Activated naive CD8-positive, alpha-beta T cell treated with anti-CD3 and anti-CD28 coated beads, Interleukin-2, amount 50 U/mL, for 16 hours (primary cell): ENCODE measurements at regions not wholly inside any gene's neighbourhood (a gene's known extent, or its start where the extent isn't known, plus 50 kb on each side); places are given as distances from the start of the nearest gene placed in this dataset.

Experiments used
- DNase-seq: peaks from one replicate; pipeline ENCODE4 v3.0.0-alpha.2; 2020; ENCODE audit warnings: low read depth, low spot score

- DNase-seq: no peak
Observed at GRCh38 chr14:101120641-101121507, 217.4 kb upstream of the RTL1 start.

DNA sequence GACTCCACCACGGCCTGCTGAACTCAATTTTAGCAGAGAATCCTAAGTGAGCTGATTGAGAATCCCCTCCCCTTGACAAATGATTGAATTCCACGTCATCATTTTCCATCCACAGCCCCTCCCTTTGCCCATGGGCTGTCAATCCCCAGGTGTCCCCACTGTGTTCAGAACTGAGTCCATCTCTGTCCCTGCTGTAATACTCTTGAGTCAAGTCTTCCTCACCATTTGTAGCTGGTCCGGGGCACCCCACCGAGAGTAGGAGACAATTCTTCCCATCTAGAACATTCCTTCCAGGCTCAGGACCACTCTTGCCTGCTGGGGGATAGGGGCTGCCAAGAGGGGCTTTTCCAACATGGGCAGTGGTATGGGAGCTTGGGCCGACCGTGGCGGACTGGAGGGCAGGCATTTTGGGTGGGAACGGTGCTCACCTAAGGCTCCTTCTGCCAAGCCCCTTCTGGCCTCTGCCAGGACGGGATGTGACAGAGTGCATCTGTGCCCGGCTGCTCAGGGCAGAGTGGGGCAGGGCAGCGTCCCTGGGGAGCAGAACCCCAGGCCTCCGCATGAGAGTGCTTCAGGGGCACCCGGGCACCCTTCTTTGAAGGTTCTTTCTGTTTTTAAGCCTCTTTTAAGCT, 218.1 kb upstream of the RTL1 start:
- no peak for DNase-seq

DNA sequence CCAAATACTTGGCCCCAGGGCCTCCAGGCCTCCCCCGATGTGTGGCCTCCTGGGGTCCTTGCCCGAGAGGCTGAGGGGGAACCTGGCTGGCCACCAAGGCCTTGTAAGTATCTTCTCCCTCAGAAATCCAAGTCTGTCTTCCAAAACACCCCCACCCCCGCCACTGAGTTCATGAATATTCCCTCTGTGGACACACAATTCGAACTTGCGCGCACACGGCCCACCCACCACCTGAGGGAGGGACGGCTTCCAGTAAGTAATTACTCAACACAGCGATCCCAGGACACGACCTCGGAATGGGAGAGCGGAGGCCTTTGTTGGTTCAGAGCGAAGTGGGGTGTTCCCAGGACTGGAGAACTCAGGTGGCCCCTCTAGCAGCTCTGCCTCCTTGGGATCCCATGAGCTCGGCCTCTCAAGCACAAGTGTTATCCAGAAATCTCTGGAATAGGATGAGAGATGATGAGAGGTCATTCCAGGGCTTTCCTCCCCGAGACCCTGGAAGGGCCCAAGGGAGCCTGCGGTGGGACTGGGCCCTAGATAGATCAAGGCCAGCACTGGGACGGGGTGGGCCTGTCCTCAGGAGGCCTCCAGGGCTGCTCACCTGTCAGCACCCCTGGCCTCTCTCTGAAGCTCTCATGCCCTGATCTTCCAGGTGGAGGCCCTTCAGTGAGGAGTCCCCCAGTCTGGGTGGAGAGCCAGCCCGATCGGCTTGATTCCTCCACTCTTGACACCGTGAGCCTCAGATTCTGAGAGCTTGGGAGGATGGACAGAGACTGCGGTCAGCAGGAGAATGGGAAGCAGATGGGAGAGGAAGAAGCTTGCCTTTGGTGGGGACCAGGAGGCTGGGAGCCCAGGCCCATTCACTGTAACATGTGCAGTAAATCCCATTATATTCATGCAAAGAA, 219.0 kb upstream of the RTL1 start:
- no peak for DNase-seq

DNA sequence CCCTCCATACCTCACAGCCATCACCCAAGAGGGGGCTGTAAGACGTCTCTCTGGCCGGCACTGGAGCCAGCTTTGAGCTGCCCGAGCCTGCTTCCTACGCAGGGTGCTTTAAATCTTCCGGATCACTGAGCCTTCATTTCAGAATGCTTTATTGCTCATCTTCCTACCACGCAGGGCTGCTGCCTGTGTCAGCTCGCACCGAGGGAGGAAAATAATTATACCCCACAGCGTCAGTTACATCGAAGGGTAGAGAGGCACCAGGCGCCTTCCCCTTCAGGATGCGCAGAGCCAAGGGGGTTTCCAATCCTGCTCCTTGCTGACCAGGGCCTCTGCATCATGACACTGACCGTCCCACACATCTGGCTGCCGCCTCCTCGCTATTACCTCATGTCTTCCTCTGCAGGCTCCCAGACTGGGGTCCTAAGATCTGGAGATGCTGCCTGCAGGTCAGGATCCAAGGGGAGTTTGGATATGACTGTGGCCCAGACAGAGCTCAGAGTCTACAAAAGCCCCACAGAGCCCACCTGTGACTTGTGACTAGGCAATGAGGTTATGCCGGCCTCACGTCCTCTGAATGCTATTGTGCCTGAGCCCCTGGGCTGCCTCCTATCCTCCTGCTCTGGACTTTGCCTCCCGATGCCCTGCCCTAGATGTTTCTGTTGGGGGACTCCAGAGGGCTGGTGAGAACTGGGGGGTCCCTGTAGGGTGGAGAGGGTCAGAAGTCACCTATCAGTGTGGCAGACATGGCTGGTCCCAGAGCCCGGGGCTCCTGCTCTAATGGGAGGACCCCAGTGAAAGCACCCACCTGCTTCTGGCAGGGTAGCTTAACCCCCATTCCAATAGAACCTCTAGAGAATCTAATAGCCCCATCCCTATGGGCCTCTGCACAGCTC, 220.3 kb upstream of the RTL1 start:
- DNase-seq: no peak

- DNase-seq: no peak
Observed at GRCh38 chr14:101124815-101125214, 221.3 kb upstream of the RTL1 start.

GRCh38 chr14:101125313-101125712, 221.8 kb upstream of the RTL1 start:
- DNase-seq: no peak

DNA sequence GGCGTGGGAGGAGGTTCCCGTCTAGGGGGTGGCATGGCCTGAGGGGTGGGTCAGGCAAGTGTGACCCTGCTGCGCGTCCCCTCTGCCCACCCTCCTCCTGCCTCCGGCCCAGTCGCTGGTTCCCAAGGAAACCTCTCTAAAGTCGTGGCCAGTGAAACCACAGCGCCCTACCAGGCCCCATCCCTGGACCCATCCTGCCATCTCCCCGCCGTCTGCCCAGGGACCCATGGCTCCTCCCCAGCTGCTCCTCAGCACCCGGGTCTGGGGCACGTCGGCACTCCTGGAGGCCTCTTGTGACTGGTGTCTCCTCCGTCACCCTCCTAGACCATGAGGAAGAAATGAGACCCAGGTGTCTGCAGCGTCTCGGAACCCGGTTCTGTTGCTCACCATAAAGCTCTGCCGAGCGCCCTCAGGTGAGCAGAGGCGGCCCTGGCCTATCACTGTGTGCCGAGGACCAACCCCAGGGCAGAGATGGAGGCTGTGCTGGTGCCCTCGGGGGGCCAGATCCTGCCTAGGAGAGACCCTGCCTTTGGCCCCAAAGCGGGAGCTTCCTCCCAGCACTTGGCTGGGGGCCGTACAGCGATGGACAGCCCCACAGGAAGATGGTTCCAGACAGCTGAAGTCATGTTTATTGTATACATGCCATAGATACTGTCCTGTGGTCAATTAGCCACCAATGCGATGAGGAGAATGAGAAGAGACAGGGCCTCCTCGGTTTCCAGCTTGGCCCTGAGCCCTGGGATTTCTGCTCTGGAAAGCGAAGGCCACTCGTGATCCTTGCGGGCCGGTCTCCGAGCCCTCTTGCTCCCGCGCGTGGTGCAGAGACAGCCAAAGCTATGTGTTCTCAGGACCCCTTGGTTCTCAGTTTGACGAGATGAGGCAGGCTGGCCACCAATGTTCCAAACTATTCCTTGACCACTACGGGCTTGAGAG, 222.5 kb upstream of the RTL1 start:
- no peak for DNase-seq

DNA sequence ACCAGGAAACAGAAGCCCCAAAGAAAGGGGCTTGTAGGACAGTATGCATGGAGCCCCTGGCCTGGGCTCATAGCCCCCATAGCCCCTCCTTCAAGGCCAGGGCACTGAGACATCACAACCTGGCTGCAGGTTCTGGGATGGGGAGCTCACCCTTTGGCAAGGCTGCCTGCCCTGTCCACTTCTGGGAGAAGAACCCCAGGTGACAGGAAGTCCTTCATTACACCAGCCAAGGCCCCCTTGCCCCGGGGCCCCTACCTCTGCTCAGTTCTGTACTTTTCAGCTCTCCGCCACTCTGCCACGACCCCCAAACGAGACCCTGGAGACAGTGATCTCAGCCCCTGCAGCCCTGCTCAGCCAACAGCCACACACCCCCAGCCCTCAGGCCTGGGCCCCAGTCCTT, 223.2 kb upstream of the RTL1 start:
- no peak for DNase-seq

GRCh38 chr14:101127224-101127623, 223.7 kb upstream of the RTL1 start:
- DNase-seq: no peak

DNA sequence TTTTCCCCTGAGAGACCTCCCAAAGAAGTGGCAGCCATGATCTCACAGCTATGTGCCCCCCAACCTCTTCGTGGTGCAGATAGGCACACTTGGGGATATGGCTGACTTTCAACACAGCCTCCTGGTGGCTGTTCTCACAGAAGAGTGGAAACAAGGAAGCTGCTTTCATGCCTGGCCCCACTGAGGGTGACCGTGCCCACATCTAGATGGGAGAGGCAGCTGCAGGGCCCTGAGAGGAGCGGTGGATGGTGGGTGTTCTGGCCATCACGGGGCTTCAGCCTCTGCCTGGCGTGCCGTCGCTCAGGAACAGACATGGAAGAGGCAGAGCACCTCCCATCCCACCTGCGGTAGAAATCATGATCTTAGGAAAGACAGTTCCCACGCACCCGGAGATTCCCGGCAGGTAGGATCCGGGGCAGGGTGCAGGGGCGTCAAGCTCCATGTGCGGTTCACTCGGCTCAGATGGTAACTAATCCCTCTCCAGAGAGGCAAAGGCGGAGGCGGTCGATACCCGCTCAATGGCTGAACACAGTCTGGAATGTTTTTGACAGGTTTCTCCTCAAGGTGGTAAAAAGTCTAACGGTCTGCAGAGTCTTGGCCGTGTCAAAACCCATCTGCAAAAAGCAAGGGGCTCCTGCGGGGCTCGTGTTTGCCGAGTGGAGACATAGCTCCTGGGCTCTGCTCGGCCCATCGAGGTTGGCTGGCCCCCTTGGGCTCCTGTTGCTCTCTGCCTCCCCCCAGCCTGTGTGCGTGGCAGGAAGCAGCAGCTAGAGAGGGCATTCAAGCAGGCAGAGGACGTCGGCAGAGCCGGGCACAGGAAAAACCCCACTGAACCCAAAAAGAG, 225.2 kb upstream of the RTL1 start:
- DNase-seq: no peak

DNA sequence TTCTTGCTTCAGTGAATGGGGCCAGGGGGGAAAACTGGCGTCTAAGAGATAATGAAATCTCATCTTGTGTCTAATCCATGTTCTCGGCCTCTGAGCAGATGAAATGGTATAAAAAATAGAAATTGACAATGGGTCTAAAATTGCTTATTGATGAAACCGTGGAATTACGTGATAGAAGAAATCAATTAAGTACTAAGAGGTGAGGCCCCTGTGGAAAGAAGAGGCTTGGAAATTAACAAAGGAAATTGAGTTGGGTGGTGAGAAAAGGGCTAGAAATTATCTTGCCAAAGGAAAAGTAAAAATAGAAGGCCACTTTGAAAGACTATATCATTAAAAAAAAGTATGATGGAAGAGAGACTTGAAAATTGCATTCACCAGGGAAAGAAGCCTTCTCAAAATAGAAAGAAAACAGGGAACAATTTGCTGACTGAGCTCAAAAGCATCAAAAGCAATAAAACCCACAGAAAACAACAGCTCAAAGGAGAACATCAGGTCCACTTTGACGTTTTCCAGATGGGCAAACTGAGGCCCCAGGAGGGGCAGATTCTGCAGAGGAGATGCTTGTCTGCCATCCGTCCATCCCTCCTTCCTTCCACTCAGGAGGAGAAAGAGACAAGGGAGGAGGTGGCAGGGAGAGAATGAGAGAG, 226.1 kb upstream of the RTL1 start:
- no peak for DNase-seq

DNA sequence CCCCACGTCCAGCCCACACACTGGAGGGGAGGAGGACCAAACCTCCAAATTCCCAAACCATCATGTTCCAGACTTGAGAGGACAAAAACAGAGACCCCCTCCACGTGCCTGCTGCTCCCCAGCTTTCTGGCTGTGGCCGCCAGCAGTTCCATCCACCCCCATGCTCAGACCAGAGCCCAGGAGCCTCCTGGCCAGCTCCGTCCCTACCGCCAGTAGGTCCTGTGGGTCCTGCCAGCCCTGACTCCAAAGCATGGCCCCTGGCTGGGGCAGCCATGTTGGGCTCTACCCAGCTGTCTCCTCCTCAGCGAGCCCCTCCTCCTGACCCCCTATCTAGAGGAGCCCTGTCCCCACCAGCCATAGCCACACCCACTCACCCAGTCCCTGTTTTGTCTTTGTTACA, 227.3 kb upstream of the RTL1 start:
- no peak for DNase-seq

DNA sequence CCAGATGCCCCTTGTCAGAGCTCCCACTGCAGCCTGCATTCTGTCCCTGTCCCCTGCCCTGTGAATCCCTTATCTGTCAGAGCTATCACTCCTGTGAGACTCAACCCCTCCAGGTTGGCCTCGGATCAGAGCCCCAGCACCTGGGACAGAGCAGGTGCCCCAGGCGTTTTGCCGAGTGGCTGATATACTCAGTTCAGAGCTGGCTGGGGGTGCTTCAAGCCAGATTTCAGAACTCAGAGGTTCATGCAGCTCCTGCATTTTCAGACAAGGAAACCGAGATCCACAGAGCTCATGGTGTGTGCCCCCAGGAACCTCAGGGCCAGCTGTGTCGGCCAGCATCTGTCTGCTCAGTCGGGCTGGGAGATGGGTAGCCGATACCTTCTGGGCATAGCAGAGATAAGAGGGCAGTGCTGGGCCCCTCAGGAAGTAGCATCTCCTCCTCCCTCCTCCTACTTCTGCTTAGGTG, 228.0 kb upstream of the RTL1 start:
- no peak for DNase-seq

- DNase-seq: no peak
Observed at GRCh38 chr14:101132051-101132571, 228.6 kb upstream of the RTL1 start.

GRCh38 chr14:101132588-101132987, 229.1 kb upstream of the RTL1 start:
- DNase-seq: no peak

DNA sequence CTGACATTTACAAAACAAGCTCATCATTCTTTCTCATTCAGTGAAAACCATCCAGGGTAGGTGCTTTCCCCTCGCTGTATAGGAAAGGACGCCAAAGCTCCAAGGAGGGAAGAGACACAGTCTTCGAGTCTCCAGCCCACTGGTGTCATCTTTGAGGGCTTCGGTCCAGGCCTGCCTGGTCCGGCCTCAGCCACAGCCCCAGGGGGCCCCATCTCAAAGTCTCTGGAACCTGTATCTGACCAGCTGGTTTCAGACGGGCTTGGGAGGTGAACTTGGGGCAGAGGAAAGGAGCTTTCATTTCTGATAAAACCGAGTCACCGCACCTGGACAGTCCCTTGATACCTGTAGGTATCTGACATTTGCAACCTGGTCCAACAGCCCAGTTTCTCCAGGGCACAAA, 229.5 kb upstream of the RTL1 start:
- DNase-seq: no peak

DNA sequence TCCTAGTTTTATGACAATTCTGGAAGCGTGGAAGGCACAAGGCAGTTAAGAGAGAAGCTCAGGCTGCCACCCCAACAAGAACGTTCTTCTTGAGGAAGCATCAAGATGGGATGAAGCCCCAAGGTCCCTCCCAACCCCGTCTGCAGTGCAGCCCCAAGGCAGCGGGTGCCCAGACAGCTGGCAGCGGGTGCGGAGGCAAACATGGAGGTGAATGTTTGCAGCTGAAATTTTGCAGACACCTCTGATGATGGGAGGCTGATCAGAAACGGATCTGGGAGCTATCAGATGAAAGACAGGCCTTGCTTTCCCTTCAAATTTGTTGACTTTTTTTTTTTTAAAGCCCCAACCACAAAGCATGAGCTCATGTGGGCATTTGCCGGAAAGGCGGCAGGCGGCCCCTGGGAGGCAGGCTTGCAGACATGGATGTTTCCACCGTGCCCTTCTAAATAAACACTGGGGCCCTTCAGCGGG, 230.7 kb upstream of the RTL1 start:
- DNase-seq: no peak

DNA sequence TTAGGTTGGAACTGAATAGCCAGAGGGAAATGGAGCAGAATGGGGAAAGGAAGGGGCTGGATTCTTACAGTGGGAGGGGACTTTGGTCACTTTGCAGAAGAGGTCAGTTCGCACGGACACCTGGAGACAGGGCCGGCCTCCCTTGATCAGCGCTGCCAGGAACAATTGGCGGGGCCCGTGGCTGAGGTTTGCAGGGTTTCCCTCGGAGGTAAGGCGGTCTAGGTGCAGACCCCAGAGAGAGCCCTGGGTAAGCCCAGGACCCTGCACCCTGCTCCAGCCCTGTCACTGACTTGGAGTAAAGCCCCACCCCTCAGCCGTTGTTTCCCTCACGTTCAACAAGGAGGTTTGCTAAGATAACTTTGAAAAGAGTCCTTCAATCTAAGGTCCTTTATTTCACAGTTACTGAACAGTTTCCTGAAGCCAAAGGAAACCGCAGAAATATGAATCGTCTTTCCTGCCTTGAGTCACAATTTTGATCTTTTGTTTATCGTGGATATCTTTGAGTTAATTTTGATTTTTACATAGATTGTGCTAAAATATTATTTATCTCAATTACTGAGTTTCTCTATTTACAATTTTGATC, 231.4 kb upstream of the RTL1 start:
- no peak for DNase-seq
